Testis (tissue), 2 donors: ENCODE measurements at regions not wholly inside any gene's neighbourhood (a gene's known extent, or its start where the extent isn't known, plus 50 kb on each side); places are given as distances from the start of the nearest gene placed in this dataset.

Experiments
- DNase-seq: peaks from one replicate; pipeline ENCODE4 v3.0.0-alpha.2; 2019
- H3K27ac ChIP-seq, 2 donors: fragments of 200-600 bp; sonication (generic); one replicate each; pipeline ENCODE4 v1.5.1; 2019
- H3K27me3 ChIP-seq: fragments of 200-600 bp; sonication (generic); one replicate; pipeline ENCODE4 v1.5.1; 2019
- H3K36me3 ChIP-seq: fragments of 200-600 bp; sonication (generic); one replicate; pipeline ENCODE4 v1.5.1; 2017; ENCODE audit warnings: low read depth; ENCODE audit errors: missing control alignments
- H3K4me1 ChIP-seq: fragments of 200-600 bp; sonication (generic); one replicate; pipeline ENCODE4 v1.5.1; 2019
- H3K4me3 ChIP-seq, 2 donors: fragments of 200-600 bp; sonication (generic); one replicate each; pipeline ENCODE4 v1.5.1; 2017 to 2019
- H3K9me3 ChIP-seq: fragments of 200-600 bp; sonication (generic); one replicate; pipeline ENCODE4 v1.5.1; 2017
- CTCF ChIP-seq, 3 experiments: fragments of 450-650 bp in 2 of 3; fragments of 200-600 bp in 1 of 3; sonication (generic) in 1 of 3; IDR thresholded peaks; one replicate each; pipeline ENCODE4 v1.5.1; 2016 to 2019; ENCODE audit warnings: antibody characterized with exemption in 3 of 3, mild to moderate bottlenecking in 2 of 3, moderate library complexity in 1 of 3
- POLR2A ChIP-seq: fragments of 450-650 bp; IDR thresholded peaks from one replicate; pipeline ENCODE4 v1.6.1; 2017; ENCODE audit warnings: antibody characterized with exemption, mild to moderate bottlenecking, moderate library complexity
- WGBS, 2 donors: methylation state at CpG; one replicate each; pipeline ENCODE4 v1.1.5; 2018; 5-methylcytosine and 5-hydroxymethylcytosine counted together
- intact Hi-C: fragments of 100-400 bp; cut with DNase I; formaldehyde crosslinking; loops from one replicate; pipeline ENCODE4 v1.15.1; 2023; ENCODE audit warnings: low total_unique reads

- WGBS, 2 donors, result 88 to 90% methylated on average over 3 of the region's 3 CpGs
- no peaks in the 10 kb centered on the region for H3K27me3 ChIP-seq
- no peaks in the 10 kb centered on the region for H3K4me1 ChIP-seq
- intact Hi-C loops, result no loop called here
- H3K36me3 ChIP-seq, result no peaks in the 10 kb centered on the region
- no peak for DNase-seq
- no peaks in the 10 kb centered on the region for H3K9me3 ChIP-seq
- no peak overlapping the region for H3K4me3 ChIP-seq
- no peak overlapping the region for H3K27ac ChIP-seq
- TF ChIP-seq POLR2A (no peak), CTCF (IDR thresholded peaks at IDR 0.05) (no peak)
These were observed 255.0 kb upstream of the SASH1 start for GRCh38 chr6:148087659-148088058.

GRCh38 chr6:148090326-148090725 lies 252.3 kb upstream of the SASH1 start:
- DNase-seq, result no peak
- intact Hi-C loops, result no loop called here
- no peaks in the 10 kb centered on the region for H3K4me1 ChIP-seq
- H3K36me3 ChIP-seq, result no peaks in the 10 kb centered on the region
- no peaks in the 10 kb centered on the region for H3K9me3 ChIP-seq
- H3K27me3 ChIP-seq, result no peaks in the 10 kb centered on the region
- no peak overlapping the region for H3K4me3 ChIP-seq
- H3K27ac ChIP-seq, result no peak overlapping the region
- no peak for TF ChIP-seq CTCF (IDR thresholded peaks at IDR 0.05)
- TF ChIP-seq POLR2A, result no peak
- 86 to 89% methylated on average over 2 of the region's 2 CpGs for WGBS, 2 donors

- Histone ChIP-seq H3K36me3 (no peaks in the 10 kb centered on the region), H3K4me3 (no peak overlapping the region), H3K27me3 (no peaks in the 10 kb centered on the region), H3K27ac (no peak overlapping the region), H3K9me3 (no peaks in the 10 kb centered on the region), H3K4me1 (no peaks in the 10 kb centered on the region)
- DNase-seq, result no peak
- intact Hi-C loops, result no loop called here
- TF ChIP-seq POLR2A, result no peak
- TF ChIP-seq CTCF (IDR thresholded peaks at IDR 0.05), result no peak
These were observed 251.2 kb upstream of the SASH1 start for GRCh38 chr6:148091394-148091793.

- Histone ChIP-seq H3K4me3 (no peak overlapping the region), H3K36me3 (no peaks in the 10 kb centered on the region), H3K4me1 (no peaks in the 10 kb centered on the region), H3K27ac (peak overlapping the region in 1 of 2 donors; percentile 5), H3K9me3 (no peaks in the 10 kb centered on the region), H3K27me3 (no peaks in the 10 kb centered on the region)
- intact Hi-C loops, result no loop called here
- WGBS, 2 donors, result 55 to 85% methylated on average over 8 of the region's 8 CpGs
- TF ChIP-seq CTCF (IDR thresholded peaks at IDR 0.05), result no peak
- TF ChIP-seq POLR2A, result no peak
- DNase-seq, result no peak
These were observed 239.2 kb upstream of the SASH1 start for GRCh38 chr6:148103436-148103835.

GRCh38 chr6:148104131-148104530 lies 238.5 kb upstream of the SASH1 start:
- Histone ChIP-seq H3K4me1 (no peaks in the 10 kb centered on the region), H3K9me3 (no peaks in the 10 kb centered on the region), H3K4me3 (no peak overlapping the region), H3K27me3 (no peaks in the 10 kb centered on the region), H3K36me3 (no peaks in the 10 kb centered on the region), H3K27ac (no peak overlapping the region)
- TF ChIP-seq POLR2A (no peak), CTCF (IDR thresholded peaks at IDR 0.05) (no peak)
- intact Hi-C loops, result no loop called here
- 85 to 96% methylated on average over 3 of the region's 3 CpGs for WGBS, 2 donors
- DNase-seq, result no peak
